ENCODE measurements at regions not wholly inside any gene's neighbourhood (a gene's known extent, or its start where the extent isn't known, plus 50 kb on each side); places are given as distances from the start of the nearest gene placed in this dataset.

GRCh38 chr12:126418400-126418799, 1353.2 kb downstream of the AACS start:
- no peak for ATAC-seq (ENCODE audit: low read depth)
- no peaks in the 10 kb centered on the region for H3K36me3 ChIP-seq (ENCODE audit: low read depth)
- no peaks in the 10 kb centered on the region for H3K4me1 ChIP-seq (ENCODE audit: insufficient read depth, poor library complexity, severe bottlenecking)
- H3K27me3 ChIP-seq (ENCODE audit: insufficient read depth, poor library complexity, severe bottlenecking): no peaks in the 10 kb centered on the region
- no peak overlapping the region for H3K4me3 ChIP-seq (ENCODE audit: severe bottlenecking)
- no peak for TF ChIP-seq CTCF (IDR thresholded peaks at IDR 0.05; ENCODE audit: poor library complexity, severe bottlenecking)
- no peak overlapping the region for H3K27ac ChIP-seq (ENCODE audit: poor library complexity, severe bottlenecking)
- H3K9me3 ChIP-seq (ENCODE audit: severe bottlenecking): no peaks in the 10 kb centered on the region
- no peak for DNase-seq (ENCODE audit: low spot score)

GRCh38 chr12:126419131-126419530, 1353.9 kb downstream of the AACS start:
- no peak for TF ChIP-seq CTCF (IDR thresholded peaks at IDR 0.05; ENCODE audit: poor library complexity, severe bottlenecking)

GRCh38 chr12:126424696-126425095, 1359.5 kb downstream of the AACS start:
- Histone ChIP-seq H3K4me3 (ENCODE audit: severe bottlenecking) (no peak overlapping the region), H3K9me3 (ENCODE audit: severe bottlenecking) (no peaks in the 10 kb centered on the region), H3K27ac (ENCODE audit: poor library complexity, severe bottlenecking) (no peak overlapping the region), H3K4me1 (ENCODE audit: insufficient read depth, poor library complexity, severe bottlenecking) (no peaks in the 10 kb centered on the region), H3K27me3 (ENCODE audit: insufficient read depth, poor library complexity, severe bottlenecking) (no peaks in the 10 kb centered on the region), H3K36me3 (ENCODE audit: low read depth) (no peaks in the 10 kb centered on the region)
- no peak for TF ChIP-seq CTCF (IDR thresholded peaks at IDR 0.05; ENCODE audit: poor library complexity, severe bottlenecking)
- DNase-seq (ENCODE audit: low spot score) (no peak), ATAC-seq (ENCODE audit: low read depth) (peak; percentile 44; the same call in 1 of the 3 replicates)

More at GRCh38 chr12:126419131-126419530, 1353.9 kb downstream of the AACS start:
- no peaks in the 10 kb centered on the region for H3K4me1 ChIP-seq (ENCODE audit: insufficient read depth, poor library complexity, severe bottlenecking)
- H3K27ac ChIP-seq (ENCODE audit: poor library complexity, severe bottlenecking): no peak overlapping the region
- no peak for ATAC-seq (ENCODE audit: low read depth)
- H3K4me3 ChIP-seq (ENCODE audit: severe bottlenecking): no peak overlapping the region
- no peak for DNase-seq (ENCODE audit: low spot score)
- no peaks in the 10 kb centered on the region for H3K27me3 ChIP-seq (ENCODE audit: insufficient read depth, poor library complexity, severe bottlenecking)
- H3K36me3 ChIP-seq (ENCODE audit: low read depth): no peaks in the 10 kb centered on the region
- no peaks in the 10 kb centered on the region for H3K9me3 ChIP-seq (ENCODE audit: severe bottlenecking)

- H3K27ac ChIP-seq (ENCODE audit: poor library complexity, severe bottlenecking): no peak overlapping the region
- no peak for ATAC-seq (ENCODE audit: low read depth)
- H3K9me3 ChIP-seq (ENCODE audit: severe bottlenecking): no peaks in the 10 kb centered on the region
- H3K27me3 ChIP-seq (ENCODE audit: insufficient read depth, poor library complexity, severe bottlenecking): no peaks in the 10 kb centered on the region
- no peaks in the 10 kb centered on the region for H3K4me1 ChIP-seq (ENCODE audit: insufficient read depth, poor library complexity, severe bottlenecking)
- no peak for DNase-seq (ENCODE audit: low spot score)
- no peaks in the 10 kb centered on the region for H3K36me3 ChIP-seq (ENCODE audit: low read depth)
- H3K4me3 ChIP-seq (ENCODE audit: severe bottlenecking): no peak overlapping the region
- TF ChIP-seq CTCF (IDR thresholded peaks at IDR 0.05; ENCODE audit: poor library complexity, severe bottlenecking): no peak
These were observed 1360.0 kb downstream of the AACS start for GRCh38 chr12:126425264-126425663.

GRCh38 chr12:126428769-126429168, 1363.5 kb downstream of the AACS start:
- Histone ChIP-seq H3K4me3 (ENCODE audit: severe bottlenecking) (no peak overlapping the region), H3K27ac (ENCODE audit: poor library complexity, severe bottlenecking) (no peak overlapping the region), H3K27me3 (ENCODE audit: insufficient read depth, poor library complexity, severe bottlenecking) (no peaks in the 10 kb centered on the region), H3K4me1 (ENCODE audit: insufficient read depth, poor library complexity, severe bottlenecking) (no peaks in the 10 kb centered on the region), H3K9me3 (ENCODE audit: severe bottlenecking) (no peaks in the 10 kb centered on the region), H3K36me3 (ENCODE audit: low read depth) (no peaks in the 10 kb centered on the region)
- no peak for TF ChIP-seq CTCF (IDR thresholded peaks at IDR 0.05; ENCODE audit: poor library complexity, severe bottlenecking)
- DNase-seq (ENCODE audit: low spot score) (no peak), ATAC-seq (ENCODE audit: low read depth) (no peak)
